GM12878 (cell line): ENCODE measurements at regions not wholly inside any gene's neighbourhood (a gene's known extent, or its start where the extent isn't known, plus 50 kb on each side); places are given as distances from the start of the nearest gene placed in this dataset.

Experiments
- ATAC-seq: fragments of 200-7000 bp; cut with Tn5 transposase; 3 replicates; pipeline ENCODE4 v1.9.1; 2020; ENCODE audit warnings: mild to moderate bottlenecking, moderate library complexity
- BruUV-seq: library from RNA; stranded (reverse); fragments of 400-500 nt; replicated peaks from 2 replicates; lab custom pipeline; 2021; lab: Mats Ljungman, UMichigan
- CTCF ChIA-PET: fragments of 300-600 bp; sonication (Branson Sonifier 250); formaldehyde crosslinking; extraction: SDS; loops from one replicate; lab custom pipeline; 2021; ENCODE audit warnings: inconsistent platforms; lab: Yijun Ruan, JAX
- POLR2A ChIA-PET: fragments of 350-600 bp; formaldehyde crosslinking; extraction: SDS; loops from one replicate; lab custom pipeline; 2021; ENCODE audit warnings: inconsistent platforms; lab: Charles Lee
- RAD21 ChIA-PET: fragments of 300-600 bp; sonication (Branson Sonifier 250); formaldehyde crosslinking; loops from one replicate; lab custom pipeline; 2023; ENCODE audit warnings: antibody characterized with exemption; ENCODE audit not compliant: unreplicated experiment; lab: Charles Lee
- SMC1A ChIA-PET: fragments of 300-600 bp; sonication (Branson Sonifier 250); formaldehyde crosslinking; loops from one replicate; lab custom pipeline; 2023; ENCODE audit not compliant: unreplicated experiment, uncharacterized antibody; lab: Charles Lee
- DNase-seq: peaks from one replicate; pipeline ENCODE4 v3.0.0-alpha.2; 2011; ENCODE audit warnings: low read depth, low spot score
- FAIRE-seq: peaks from 3 replicates; lab custom pipeline; 2011; peaks lifted over from hg19 to GRCh38; lab: Jason Lieb, UNC
- H2AFZ ChIP-seq: 2 replicates; pipeline ENCODE4 v1.6.0; 2011; ENCODE audit warnings: low read depth, low read length, control low read depth; ENCODE audit not compliant: control insufficient read depth
- H3K27ac ChIP-seq: 2 replicates; pipeline ENCODE4 v1.5.1; 2011; ENCODE audit warnings: control low read depth; ENCODE audit not compliant: control insufficient read depth, insufficient read depth
- H3K27me3 ChIP-seq, 2 experiments: replicated peaks in 1 of 2; 2 replicates each; pipeline versions ENCODE4 v1.6.0 to v1.6.1; 2011; ENCODE audit warnings: low read length in 1 of 2; ENCODE audit not compliant: control insufficient read depth in 2 of 2, insufficient read depth in 2 of 2
- H3K36me3 ChIP-seq, 2 experiments: 2 replicates each; pipeline ENCODE4 v1.5.1; 2011; ENCODE audit warnings: low read length in 1 of 2; ENCODE audit not compliant: control insufficient read depth in 2 of 2, insufficient read depth in 2 of 2
- H3K4me1 ChIP-seq: 2 replicates; pipeline ENCODE4 v1.6.1; 2011; ENCODE audit warnings: mild to moderate bottlenecking, low read length, moderate library complexity, mixed read lengths; ENCODE audit not compliant: control insufficient read depth, insufficient read depth
- H3K4me2 ChIP-seq: 2 replicates; pipeline ENCODE4 v1.6.0; 2011; ENCODE audit warnings: control low read depth; ENCODE audit not compliant: control insufficient read depth, insufficient read depth
- H3K4me3 ChIP-seq: fragments of 200-600 bp; sonication (generic); 2 replicates; pipeline ENCODE4 v1.5.1; 2016
- H3K79me2 ChIP-seq: 2 replicates; pipeline ENCODE4 v1.6.0; 2011; ENCODE audit warnings: low read length; ENCODE audit not compliant: control insufficient read depth, insufficient read depth
- H3K9ac ChIP-seq: 2 replicates; pipeline ENCODE4 v1.8.0; 2011; ENCODE audit warnings: low read length, control low read depth, mixed read lengths; ENCODE audit not compliant: control insufficient read depth, insufficient read depth
- H3K9me3 ChIP-seq: replicated peaks from 3 replicates; pipeline ENCODE4 v1.5.1; 2011; ENCODE audit warnings: mild to moderate bottlenecking, low read length; ENCODE audit not compliant: control insufficient read depth, insufficient read depth
- H4K20me1 ChIP-seq: 2 replicates; pipeline ENCODE4 v1.6.0; 2011; ENCODE audit not compliant: control insufficient read depth, insufficient read depth
- CHD1 ChIP-seq: IDR thresholded peaks from 2 replicates; pipeline ENCODE4 v1.6.1; 2012; ENCODE audit warnings: low read depth, low read length, improper control_type of control experiment
- CREM ChIP-seq: IDR thresholded peaks from 2 replicates; pipeline ENCODE4 v1.6.1; 2014; ENCODE audit warnings: antibody characterized with exemption, low read depth
- EP300 ChIP-seq, 2 experiments: fragments of 150-350 bp in 1 of 2; IDR thresholded peaks; 2 replicates each; pipeline ENCODE4 v1.6.1; 2011 to 2012; ENCODE audit warnings: low read depth in 2 of 2, low read length in 2 of 2, borderline replicate concordance in 1 of 2, improper control_type of control experiment in 1 of 2, inconsistent platforms in 1 of 2; ENCODE audit not compliant: control insufficient read depth in 1 of 2
- GATAD2B ChIP-seq: fragments of 450-650 bp; conservative IDR thresholded peaks from 2 replicates; pipeline ENCODE4 v1.6.1; 2017; ENCODE audit warnings: low read depth, mild to moderate bottlenecking, moderate library complexity
- MTA3 ChIP-seq: IDR thresholded peaks from 2 replicates; pipeline ENCODE4 v1.6.1; 2012; ENCODE audit warnings: low read length, inconsistent platforms, borderline replicate concordance
- MYB ChIP-seq: fragments of 150-350 bp; IDR thresholded peaks from 2 replicates; pipeline ENCODE4 v1.6.1; 2014; ENCODE audit warnings: mild to moderate bottlenecking, low read depth, low read length, borderline replicate concordance
- NFIC ChIP-seq: IDR thresholded peaks from 2 replicates; pipeline ENCODE4 v1.6.1; 2012; ENCODE audit warnings: low read depth, mild to moderate bottlenecking, inconsistent platforms, low read length, moderate library complexity
- RELA ChIP-seq: fragments of 450-650 bp; IDR thresholded peaks from 2 replicates; pipeline ENCODE4 v1.8.0; 2014; ENCODE audit warnings: borderline replicate concordance; ENCODE audit not compliant: partially characterized antibody
- SIX5 ChIP-seq: IDR thresholded peaks from 2 replicates; pipeline ENCODE4 v1.6.1; 2011; ENCODE audit warnings: mild to moderate bottlenecking, low read depth, low read length, moderate library complexity; ENCODE audit not compliant: severe bottlenecking
- SMC3 ChIP-seq: IDR thresholded peaks from 2 replicates; pipeline ENCODE4 v1.6.1; 2011; ENCODE audit warnings: low read length, improper control_type of control experiment, borderline replicate concordance
- SREBF2 ChIP-seq: IDR thresholded peaks from 2 replicates; pipeline ENCODE4 v1.6.1; 2012; ENCODE audit warnings: mild to moderate bottlenecking, low read length
- YBX1 ChIP-seq: fragments of 450-650 bp; IDR thresholded peaks from 2 replicates; pipeline ENCODE4 v1.6.1; 2016; ENCODE audit warnings: antibody characterized with exemption
- ZSCAN29 ChIP-seq: fragments of 450-650 bp; IDR thresholded peaks from 2 replicates; pipeline ENCODE4 v1.6.1; 2017; ENCODE audit warnings: mild to moderate bottlenecking, moderate library complexity
- WGBS: methylation state at CpG from one replicate; pipeline ENCODE4 v1.1.6; 2016; ENCODE audit warnings: low lambda C conversion rate; ENCODE audit not compliant: insufficient replicate concordance, insufficient coverage; ENCODE audit errors: missing lambda C conversion rate; 5-methylcytosine and 5-hydroxymethylcytosine counted together
- in situ Hi-C: fragments of 300-500 bp; cut with MboI; formaldehyde crosslinking; loops from 9 replicates; pipeline ENCODE4 v1.14.3; 2018; ENCODE audit warnings: mixed read lengths
- intact Hi-C: fragments of 100-400 bp; cut with micrococcal nuclease; formaldehyde crosslinking; loops from one replicate; pipeline ENCODE4 v1.14.2; 2022; ENCODE audit not compliant: unreplicated experiment
- TF ChIP-seq, protein P1 (sequence below): IDR thresholded peaks from 2 replicates; pipeline ENCODE4 v1.6.1; 2011; ENCODE audit warnings: low read depth, low read length, improper control_type of control experiment, borderline replicate concordance
- TF ChIP-seq, protein P2 (sequence below): fragments of 150-350 bp; IDR thresholded peaks from 2 replicates; pipeline ENCODE4 v1.6.1; 2014; ENCODE audit warnings: mild to moderate bottlenecking, low read depth, low read length
- TF ChIP-seq, protein P3 (sequence below): fragments of 450-650 bp; IDR thresholded peaks from 2 replicates; pipeline ENCODE4 v1.6.1; 2017; ENCODE audit warnings: antibody characterized with exemption, mild to moderate bottlenecking, moderate library complexity
- TF ChIP-seq, protein P4 (sequence below): fragments of 450-650 bp; formaldehyde crosslinking; IDR thresholded peaks from 2 replicates; pipeline ENCODE4 v1.4.0; 2020; ENCODE audit warnings: mild to moderate bottlenecking, moderate library complexity

DNA sequence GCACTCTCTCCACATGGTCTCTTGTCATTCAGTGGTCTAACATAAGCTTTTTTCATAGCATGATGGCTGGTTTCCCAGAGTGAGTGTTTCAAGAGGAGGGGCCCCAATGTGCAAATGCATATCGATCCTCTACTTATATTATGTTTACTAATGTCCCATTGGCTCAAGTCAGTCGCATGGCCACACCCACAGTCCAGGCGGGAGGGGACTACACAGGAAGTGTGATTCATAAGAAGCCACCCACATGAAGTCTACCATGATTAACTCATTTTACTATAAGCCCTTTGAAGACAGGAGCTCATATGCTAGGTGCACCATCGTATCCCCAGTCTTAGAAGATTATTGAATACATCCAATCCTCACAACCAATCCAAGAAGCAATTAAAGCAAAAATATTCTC lies 89.5 kb upstream of the ISX start:
- intact Hi-C loops: no loop called here
- TF ChIP-seq RELA: no peak
- TF ChIP-seq CHD1: no peak
- TF ChIP-seq, protein P1, sequence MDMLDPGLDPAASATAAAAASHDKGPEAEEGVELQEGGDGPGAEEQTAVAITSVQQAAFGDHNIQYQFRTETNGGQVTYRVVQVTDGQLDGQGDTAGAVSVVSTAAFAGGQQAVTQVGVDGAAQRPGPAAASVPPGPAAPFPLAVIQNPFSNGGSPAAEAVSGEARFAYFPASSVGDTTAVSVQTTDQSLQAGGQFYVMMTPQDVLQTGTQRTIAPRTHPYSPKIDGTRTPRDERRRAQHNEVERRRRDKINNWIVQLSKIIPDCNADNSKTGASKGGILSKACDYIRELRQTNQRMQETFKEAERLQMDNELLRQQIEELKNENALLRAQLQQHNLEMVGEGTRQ: no peak
- TF ChIP-seq, protein P2, sequence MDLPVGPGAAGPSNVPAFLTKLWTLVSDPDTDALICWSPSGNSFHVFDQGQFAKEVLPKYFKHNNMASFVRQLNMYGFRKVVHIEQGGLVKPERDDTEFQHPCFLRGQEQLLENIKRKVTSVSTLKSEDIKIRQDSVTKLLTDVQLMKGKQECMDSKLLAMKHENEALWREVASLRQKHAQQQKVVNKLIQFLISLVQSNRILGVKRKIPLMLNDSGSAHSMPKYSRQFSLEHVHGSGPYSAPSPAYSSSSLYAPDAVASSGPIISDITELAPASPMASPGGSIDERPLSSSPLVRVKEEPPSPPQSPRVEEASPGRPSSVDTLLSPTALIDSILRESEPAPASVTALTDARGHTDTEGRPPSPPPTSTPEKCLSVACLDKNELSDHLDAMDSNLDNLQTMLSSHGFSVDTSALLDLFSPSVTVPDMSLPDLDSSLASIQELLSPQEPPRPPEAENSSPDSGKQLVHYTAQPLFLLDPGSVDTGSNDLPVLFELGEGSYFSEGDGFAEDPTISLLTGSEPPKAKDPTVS: no peak
- TF ChIP-seq MYB: no peak
- TF ChIP-seq ZSCAN29: no peak
- no peak for TF ChIP-seq SMC3
- TF ChIP-seq SREBF2: no peak
- no peak for TF ChIP-seq MTA3
- no peak for TF ChIP-seq SIX5
- TF ChIP-seq YBX1: no peak
- TF ChIP-seq, protein P3, sequence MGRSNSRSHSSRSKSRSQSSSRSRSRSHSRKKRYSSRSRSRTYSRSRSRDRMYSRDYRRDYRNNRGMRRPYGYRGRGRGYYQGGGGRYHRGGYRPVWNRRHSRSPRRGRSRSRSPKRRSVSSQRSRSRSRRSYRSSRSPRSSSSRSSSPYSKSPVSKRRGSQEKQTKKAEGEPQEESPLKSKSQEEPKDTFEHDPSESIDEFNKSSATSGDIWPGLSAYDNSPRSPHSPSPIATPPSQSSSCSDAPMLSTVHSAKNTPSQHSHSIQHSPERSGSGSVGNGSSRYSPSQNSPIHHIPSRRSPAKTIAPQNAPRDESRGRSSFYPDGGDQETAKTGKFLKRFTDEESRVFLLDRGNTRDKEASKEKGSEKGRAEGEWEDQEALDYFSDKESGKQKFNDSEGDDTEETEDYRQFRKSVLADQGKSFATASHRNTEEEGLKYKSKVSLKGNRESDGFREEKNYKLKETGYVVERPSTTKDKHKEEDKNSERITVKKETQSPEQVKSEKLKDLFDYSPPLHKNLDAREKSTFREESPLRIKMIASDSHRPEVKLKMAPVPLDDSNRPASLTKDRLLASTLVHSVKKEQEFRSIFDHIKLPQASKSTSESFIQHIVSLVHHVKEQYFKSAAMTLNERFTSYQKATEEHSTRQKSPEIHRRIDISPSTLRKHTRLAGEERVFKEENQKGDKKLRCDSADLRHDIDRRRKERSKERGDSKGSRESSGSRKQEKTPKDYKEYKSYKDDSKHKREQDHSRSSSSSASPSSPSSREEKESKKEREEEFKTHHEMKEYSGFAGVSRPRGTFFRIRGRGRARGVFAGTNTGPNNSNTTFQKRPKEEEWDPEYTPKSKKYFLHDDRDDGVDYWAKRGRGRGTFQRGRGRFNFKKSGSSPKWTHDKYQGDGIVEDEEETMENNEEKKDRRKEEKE: no peak
- no peak for TF ChIP-seq EP300 (IDR thresholded peaks at IDR 0.05; ENCODE audit: borderline replicate concordance in 1 of 2, control insufficient read depth in 1 of 2, low read depth in 2 of 2, low read length in 2 of 2)
- TF ChIP-seq GATAD2B: no peak
- TF ChIP-seq NFIC: no peak
- TF ChIP-seq, protein P4, sequence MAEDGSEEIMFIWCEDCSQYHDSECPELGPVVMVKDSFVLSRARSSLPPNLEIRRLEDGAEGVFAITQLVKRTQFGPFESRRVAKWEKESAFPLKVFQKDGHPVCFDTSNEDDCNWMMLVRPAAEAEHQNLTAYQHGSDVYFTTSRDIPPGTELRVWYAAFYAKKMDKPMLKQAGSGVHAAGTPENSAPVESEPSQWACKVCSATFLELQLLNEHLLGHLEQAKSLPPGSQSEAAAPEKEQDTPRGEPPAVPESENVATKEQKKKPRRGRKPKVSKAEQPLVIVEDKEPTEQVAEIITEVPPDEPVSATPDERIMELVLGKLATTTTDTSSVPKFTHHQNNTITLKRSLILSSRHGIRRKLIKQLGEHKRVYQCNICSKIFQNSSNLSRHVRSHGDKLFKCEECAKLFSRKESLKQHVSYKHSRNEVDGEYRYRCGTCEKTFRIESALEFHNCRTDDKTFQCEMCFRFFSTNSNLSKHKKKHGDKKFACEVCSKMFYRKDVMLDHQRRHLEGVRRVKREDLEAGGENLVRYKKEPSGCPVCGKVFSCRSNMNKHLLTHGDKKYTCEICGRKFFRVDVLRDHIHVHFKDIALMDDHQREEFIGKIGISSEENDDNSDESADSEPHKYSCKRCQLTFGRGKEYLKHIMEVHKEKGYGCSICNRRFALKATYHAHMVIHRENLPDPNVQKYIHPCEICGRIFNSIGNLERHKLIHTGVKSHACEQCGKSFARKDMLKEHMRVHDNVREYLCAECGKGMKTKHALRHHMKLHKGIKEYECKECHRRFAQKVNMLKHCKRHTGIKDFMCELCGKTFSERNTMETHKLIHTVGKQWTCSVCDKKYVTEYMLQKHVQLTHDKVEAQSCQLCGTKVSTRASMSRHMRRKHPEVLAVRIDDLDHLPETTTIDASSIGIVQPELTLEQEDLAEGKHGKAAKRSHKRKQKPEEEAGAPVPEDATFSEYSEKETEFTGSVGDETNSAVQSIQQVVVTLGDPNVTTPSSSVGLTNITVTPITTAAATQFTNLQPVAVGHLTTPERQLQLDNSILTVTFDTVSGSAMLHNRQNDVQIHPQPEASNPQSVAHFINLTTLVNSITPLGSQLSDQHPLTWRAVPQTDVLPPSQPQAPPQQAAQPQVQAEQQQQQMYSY (CRISPR knock-in tag): no peak
- no peak for TF ChIP-seq CREM
- TF ChIP-seq, all 136 proteins: peak for 0

More for the DNA sequence above, 89.5 kb upstream of the ISX start:
- ChIA-PET CTCF (no interaction called here), RAD21 (no interaction called here), SMC1A (interaction anchor here (1.0 to 1.3 kb wide), 2 partner anchors 12 to 18 kb away, joined by 3 read pairs; no protein-coding TSS in a partner anchor), POLR2A (no interaction called here)
- Histone ChIP-seq H2AFZ (no peak overlapping the region), H4K20me1 (no peaks in the 10 kb centered on the region), H3K9ac (no peak overlapping the region), H3K4me2 (no peak overlapping the region), H3K27ac (no peak overlapping the region), H3K79me2 (no peaks in the 10 kb centered on the region), H3K36me3 (no peaks in the 10 kb centered on the region), H3K4me1 (no peaks in the 10 kb centered on the region), H3K9me3 (no peaks in the 10 kb centered on the region; the same call in 2 of the 3 replicates), H3K27me3 (no peaks in the 10 kb centered on the region), H3K4me3 (no peak overlapping the region)
- whole genome bisulfite sequencing: 12% methylated on average over 4 of the region's 4 CpGs
- FAIRE-seq (no peak), ATAC-seq (no peak), DNase-seq (no peak)
- BruUV-seq: no TSS peak
- in situ Hi-C loops: no loop called here
